Activated CD8-positive, alpha-beta T cell treated with anti-CD3 and anti-CD28 coated beads for 36 hours (primary cell): ENCODE measurements at regions not wholly inside any gene's neighbourhood (a gene's known extent, or its start where the extent isn't known, plus 50 kb on each side); places are given as distances from the start of the nearest gene placed in this dataset.

Source experiments
- ATAC-seq: fragments of 200-7000 bp; cut with Tn5 transposase; one replicate; pipeline ENCODE4 v1.10.0; 2021; ENCODE audit warnings: mild to moderate bottlenecking, moderate library complexity
- CTCF ChIA-PET: fragments of 350-600 bp; sonication (Branson Sonifier 250); formaldehyde crosslinking; loops from one replicate; lab custom pipeline; 2021; ENCODE audit warnings: antibody characterized with exemption; lab: Charles Lee
- POLR2A ChIA-PET: fragments of 350-600 bp; sonication (Branson Sonifier 250); formaldehyde crosslinking; loops from one replicate; lab custom pipeline; 2021; ENCODE audit warnings: antibody characterized with exemption; lab: Charles Lee
- DNase-seq: peaks from one replicate; pipeline ENCODE4 v3.0.0-alpha.2; 2020
- H3K27ac Mint-ChIP-seq: one replicate; pipeline ENCODE4 v1.8.0; 2021; ENCODE audit warnings: mild to moderate bottlenecking, mixed read lengths
- H3K27me3 Mint-ChIP-seq: one replicate; pipeline ENCODE4 v1.8.0; 2021; ENCODE audit warnings: mixed read lengths
- H3K36me3 Mint-ChIP-seq: one replicate; pipeline ENCODE4 v1.8.0; 2021; ENCODE audit warnings: low read depth, mixed read lengths
- H3K4me1 Mint-ChIP-seq: one replicate; pipeline ENCODE4 v1.8.0; 2021; ENCODE audit warnings: low read depth, mixed read lengths
- H3K4me3 Mint-ChIP-seq: one replicate; pipeline ENCODE4 v1.8.0; 2021; ENCODE audit warnings: mild to moderate bottlenecking, moderate library complexity, mixed read lengths
- H3K9me3 Mint-ChIP-seq: one replicate; pipeline ENCODE4 v1.8.0; 2021; ENCODE audit warnings: mixed read lengths
- intact Hi-C: fragments of 100-400 bp; cut with micrococcal nuclease; formaldehyde crosslinking; loops from one replicate; pipeline ENCODE4 v1.10.0; 2022
- TF ChIP-seq, protein P1 (sequence below): fragments of 200-600 bp; IDR thresholded peaks from one replicate; pipeline ENCODE4 v1.8.0; 2022; ENCODE audit warnings: antibody characterized with exemption, mild to moderate bottlenecking

DNA sequence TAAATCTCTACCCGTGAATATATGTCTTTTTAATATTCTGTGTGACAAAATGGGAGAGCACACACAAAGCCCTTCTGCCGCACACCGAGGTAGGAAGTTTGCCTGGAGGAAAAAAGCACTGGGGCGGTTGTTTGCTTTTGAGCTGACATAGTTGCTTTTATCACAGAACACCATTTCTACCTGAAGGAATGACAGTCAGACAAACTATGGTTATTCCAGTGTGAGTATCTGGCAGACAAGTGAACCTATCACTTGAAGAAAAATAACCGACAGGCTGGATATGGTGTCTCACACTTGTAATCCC is 67.6 kb upstream of the SERTAD2 start:
- intact Hi-C loops = no loop called here
- H3K27me3 Mint-ChIP-seq = no peaks in the 10 kb centered on the region
- no peaks in the 10 kb centered on the region for H3K9me3 Mint-ChIP-seq
- H3K4me3 Mint-ChIP-seq = no peak overlapping the region
- H3K27ac Mint-ChIP-seq = no peak overlapping the region
- H3K36me3 Mint-ChIP-seq = no peaks in the 10 kb centered on the region
- peaks cover 25% of the 10 kb centered on the region for H3K4me1 Mint-ChIP-seq
- ATAC-seq (no peak), DNase-seq (no peak)
- CTCF ChIA-PET = interaction anchor here (1.5 kb wide), 2 partner anchors 13 to 16 kb away, joined by 4 to 5 read pairs; no protein-coding TSS in a partner anchor
- TF ChIP-seq, protein P1, sequence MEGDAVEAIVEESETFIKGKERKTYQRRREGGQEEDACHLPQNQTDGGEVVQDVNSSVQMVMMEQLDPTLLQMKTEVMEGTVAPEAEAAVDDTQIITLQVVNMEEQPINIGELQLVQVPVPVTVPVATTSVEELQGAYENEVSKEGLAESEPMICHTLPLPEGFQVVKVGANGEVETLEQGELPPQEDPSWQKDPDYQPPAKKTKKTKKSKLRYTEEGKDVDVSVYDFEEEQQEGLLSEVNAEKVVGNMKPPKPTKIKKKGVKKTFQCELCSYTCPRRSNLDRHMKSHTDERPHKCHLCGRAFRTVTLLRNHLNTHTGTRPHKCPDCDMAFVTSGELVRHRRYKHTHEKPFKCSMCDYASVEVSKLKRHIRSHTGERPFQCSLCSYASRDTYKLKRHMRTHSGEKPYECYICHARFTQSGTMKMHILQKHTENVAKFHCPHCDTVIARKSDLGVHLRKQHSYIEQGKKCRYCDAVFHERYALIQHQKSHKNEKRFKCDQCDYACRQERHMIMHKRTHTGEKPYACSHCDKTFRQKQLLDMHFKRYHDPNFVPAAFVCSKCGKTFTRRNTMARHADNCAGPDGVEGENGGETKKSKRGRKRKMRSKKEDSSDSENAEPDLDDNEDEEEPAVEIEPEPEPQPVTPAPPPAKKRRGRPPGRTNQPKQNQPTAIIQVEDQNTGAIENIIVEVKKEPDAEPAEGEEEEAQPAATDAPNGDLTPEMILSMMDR = no peak
- POLR2A ChIA-PET = interaction anchor here (1.5 to 2.0 kb wide), 2 partner anchors 31 to 68 kb away, joined by 3 to 6 read pairs; partner anchors contain the start of gene SERTAD2

DNA sequence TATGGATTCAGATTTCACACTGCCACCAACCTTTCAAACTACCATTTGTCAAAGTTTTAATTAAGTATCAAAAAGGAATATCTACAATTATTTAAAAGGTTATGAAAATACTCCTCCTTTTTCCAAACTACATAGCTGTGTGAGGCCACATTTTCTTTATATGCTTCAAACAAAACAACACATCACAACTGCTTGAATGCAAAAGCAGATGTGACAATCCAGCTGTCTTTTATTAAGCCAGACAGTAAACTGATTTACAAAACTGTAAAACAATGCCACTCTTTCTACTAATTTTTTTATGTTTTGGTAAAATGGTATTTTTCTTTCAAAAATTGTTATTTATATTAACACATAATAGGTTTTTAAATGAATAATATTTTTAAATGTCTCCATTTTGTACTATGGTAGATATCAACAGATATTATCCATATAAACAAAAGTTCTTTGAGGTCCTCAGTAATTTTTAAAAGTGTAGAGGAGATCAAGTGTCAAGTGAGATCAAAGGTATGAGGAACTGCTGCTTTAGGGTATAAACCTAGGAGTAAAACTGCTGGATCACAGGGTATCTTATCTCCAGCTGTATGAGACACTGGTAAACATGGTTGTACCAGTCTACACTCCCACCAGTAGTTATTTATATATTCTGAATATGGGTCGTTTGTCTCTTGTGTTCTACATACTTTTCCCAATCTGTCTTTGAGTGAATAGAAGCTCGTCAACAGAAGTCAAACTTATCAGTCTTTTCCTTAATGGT is 68.8 kb upstream of the SERTAD2 start:
- no peak for ATAC-seq
- DNase-seq = no peak
- TF ChIP-seq, protein P1 = no peak
- no peaks in the 10 kb centered on the region for H3K9me3 Mint-ChIP-seq
- no peak overlapping the region for H3K4me3 Mint-ChIP-seq
- POLR2A ChIA-PET = interaction anchor here (0.6 to 2.0 kb wide), 3 partner anchors 30 to 69 kb away, joined by 3 to 6 read pairs (median 3); partner anchors contain the start of gene SERTAD2
- peaks cover 2% of the 10 kb centered on the region for H3K36me3 Mint-ChIP-seq
- intact Hi-C loops = no loop called here
- H3K27me3 Mint-ChIP-seq = no peaks in the 10 kb centered on the region
- peaks cover 37% of the 10 kb centered on the region for H3K4me1 Mint-ChIP-seq
- CTCF ChIA-PET = interaction anchor here (1.1 to 1.5 kb wide), 3 partner anchors 14 to 76 kb away, joined by 3 to 5 read pairs (median 4); no protein-coding TSS in a partner anchor
- H3K27ac Mint-ChIP-seq = no peak overlapping the region

DNA sequence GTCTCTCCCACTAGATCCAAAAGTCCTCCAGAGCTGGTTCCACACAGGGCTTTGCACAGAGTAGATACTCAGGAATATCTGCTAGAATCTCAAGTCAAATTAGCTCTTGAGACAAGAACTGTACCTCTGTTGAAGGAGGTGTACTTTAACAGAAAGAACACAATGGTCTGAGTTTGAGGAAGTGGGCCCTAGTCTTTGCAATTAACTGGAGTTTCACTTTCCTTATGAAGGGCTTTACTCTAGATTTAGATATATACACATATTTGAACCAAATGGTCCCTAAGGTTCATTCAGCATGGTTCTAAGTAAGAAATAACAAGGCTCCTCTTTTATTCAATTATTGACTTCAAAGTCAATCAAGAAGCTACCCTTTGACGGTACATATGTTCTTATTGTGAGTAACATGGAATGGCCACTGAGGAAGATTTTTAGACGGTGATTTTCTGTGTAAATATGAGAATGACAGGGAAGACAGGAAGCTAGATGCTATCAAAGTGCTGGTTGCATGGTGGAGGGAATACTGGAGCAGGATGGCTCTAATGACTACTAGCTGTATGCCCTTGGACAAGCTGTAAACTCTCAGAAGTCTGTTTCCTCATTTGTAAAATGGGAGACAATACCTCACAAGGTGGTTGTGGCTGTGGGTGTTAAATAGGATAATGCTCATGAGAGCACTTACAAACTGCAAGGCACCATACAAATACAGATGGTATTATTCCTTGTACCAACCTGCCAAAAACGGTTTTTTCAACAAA is 73.5 kb upstream of the SERTAD2 start:
- intact Hi-C loops = no loop called here
- H3K36me3 Mint-ChIP-seq = peaks cover 7% of the 10 kb centered on the region
- ATAC-seq = peak; percentile 76
- POLR2A ChIA-PET = interaction anchor here (0.9 to 6.0 kb wide), 8 partner anchors 9 to 104 kb away, joined by 3 to 40 read pairs (median 5); partner anchors contain the start of gene SERTAD2
- no peaks in the 10 kb centered on the region for H3K27me3 Mint-ChIP-seq
- H3K4me1 Mint-ChIP-seq = peaks cover 60% of the 10 kb centered on the region
- no peak for DNase-seq
- H3K9me3 Mint-ChIP-seq = no peaks in the 10 kb centered on the region
- CTCF ChIA-PET = interaction anchor here (0.9 to 4.0 kb wide), 20 partner anchors 10 to 140 kb away, joined by 3 to 15 read pairs (median 4); partner anchors contain the start of gene SERTAD2
- H3K27ac Mint-ChIP-seq = peak overlapping the region; percentile 91
- H3K4me3 Mint-ChIP-seq = peak overlapping the region; percentile 44
- TF ChIP-seq, protein P1 = no peak

DNA sequence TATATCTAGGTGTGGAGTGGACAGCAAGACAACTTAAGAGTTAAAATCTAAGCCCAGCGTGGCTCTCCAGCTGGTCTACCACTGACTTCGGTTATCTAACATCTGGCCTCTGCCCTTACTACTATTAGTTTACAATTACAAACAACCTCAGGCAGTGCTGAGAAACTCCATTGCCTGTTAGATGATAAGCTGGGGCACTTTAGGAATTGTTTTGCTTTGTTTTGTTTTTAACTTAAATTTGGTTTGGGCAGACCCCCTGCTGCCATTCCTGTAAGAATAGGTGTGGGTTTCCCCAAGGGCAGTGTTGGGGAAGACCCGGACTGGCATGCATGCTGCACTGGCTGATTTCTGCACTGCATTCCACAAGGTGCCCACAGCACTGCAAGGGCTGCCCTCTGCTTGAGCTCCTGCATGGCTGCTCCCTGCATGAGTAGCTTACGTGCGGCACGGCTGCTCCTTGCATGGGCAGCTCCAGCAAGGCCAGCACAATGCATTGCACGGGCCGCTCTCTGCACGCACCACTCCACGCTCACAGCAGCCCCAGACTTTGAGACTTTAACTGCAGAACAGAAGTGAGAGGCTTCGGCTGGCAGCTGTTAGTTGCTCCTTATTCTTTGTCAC is 74.2 kb upstream of the SERTAD2 start:
- no peaks in the 10 kb centered on the region for H3K27me3 Mint-ChIP-seq
- H3K9me3 Mint-ChIP-seq = no peaks in the 10 kb centered on the region
- CTCF ChIA-PET = interaction anchor here (0.9 to 4.0 kb wide), 18 partner anchors 9 to 141 kb away, joined by 3 to 15 read pairs (median 4); partner anchors contain the start of gene SERTAD2
- POLR2A ChIA-PET = interaction anchor here (0.9 to 6.0 kb wide), 6 partner anchors 8 to 104 kb away, joined by 3 to 40 read pairs (median 5); partner anchors contain the start of gene SERTAD2
- H3K27ac Mint-ChIP-seq = peak overlapping the region; percentile 91
- H3K36me3 Mint-ChIP-seq = peaks cover 7% of the 10 kb centered on the region
- H3K4me3 Mint-ChIP-seq = peak overlapping the region; percentile 28
- TF ChIP-seq, protein P1 = no peak
- no peak for DNase-seq
- peak; percentile 9 for ATAC-seq
- intact Hi-C loops = no loop called here
- peaks cover 60% of the 10 kb centered on the region for H3K4me1 Mint-ChIP-seq
